ENCODE measurements at regions not wholly inside any gene's neighbourhood (a gene's known extent, or its start where the extent isn't known, plus 50 kb on each side); places are given as distances from the start of the nearest gene placed in this dataset.

DNA sequence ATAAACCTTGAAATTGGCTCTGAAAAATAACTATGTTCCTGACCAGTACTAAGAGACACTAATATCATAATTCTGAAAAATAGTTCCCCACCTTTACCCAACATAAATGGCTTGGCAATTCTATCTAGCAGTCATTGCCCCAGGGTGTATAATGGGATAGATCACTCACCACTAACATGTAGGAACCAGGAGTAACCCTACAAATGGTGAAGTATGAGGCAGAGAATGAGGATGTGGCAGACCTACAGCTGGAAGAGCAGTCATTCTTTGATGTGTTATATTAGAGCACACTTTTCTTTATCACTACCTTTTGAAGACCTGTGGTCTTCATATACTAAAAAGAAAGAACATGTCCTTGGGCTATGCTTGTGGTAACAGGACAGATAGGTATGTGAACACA, 136.5 kb upstream of the SYNDIG1 start:
- DNase-seq: no peak

DNA sequence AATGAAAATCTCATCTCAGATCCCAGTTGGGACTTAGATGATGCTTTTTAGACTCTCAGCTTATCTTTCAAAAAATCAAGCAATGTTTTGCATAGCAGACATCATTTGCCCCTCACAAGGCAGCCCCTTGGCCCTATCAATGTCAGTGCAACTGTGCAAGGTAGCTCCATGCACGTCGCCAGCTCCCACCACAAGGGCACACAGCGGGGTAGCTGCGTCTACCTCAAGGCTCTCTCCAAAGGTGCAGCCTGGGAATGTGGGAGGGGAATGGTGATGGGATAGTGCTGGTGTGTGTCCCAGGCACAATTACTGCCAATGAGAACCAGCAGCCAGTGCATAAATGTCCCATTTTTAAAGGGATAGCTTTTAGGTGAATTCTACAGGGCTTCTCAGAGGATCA, 137.5 kb upstream of the SYNDIG1 start:
- no peak for DNase-seq

DNA sequence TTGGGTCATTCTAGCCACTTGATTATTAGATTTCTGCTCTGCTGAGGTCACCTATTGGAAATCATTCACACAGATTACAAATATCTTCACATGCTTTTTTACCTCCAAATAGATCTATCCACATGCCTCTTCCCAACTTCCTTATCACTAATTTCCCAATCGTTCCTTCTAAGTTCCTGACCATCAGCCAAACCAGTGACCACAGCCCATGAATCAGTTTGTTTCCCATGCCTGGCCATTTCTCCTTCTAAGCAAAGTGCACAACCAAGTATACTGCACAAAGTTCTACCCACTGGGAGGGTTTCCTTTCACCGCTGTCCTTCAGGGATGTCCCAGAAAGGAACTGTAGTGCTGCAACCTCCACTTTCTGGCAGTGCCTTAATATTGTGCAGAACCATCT, 140.5 kb upstream of the SYNDIG1 start:
- DNase-seq: no peak

DNA sequence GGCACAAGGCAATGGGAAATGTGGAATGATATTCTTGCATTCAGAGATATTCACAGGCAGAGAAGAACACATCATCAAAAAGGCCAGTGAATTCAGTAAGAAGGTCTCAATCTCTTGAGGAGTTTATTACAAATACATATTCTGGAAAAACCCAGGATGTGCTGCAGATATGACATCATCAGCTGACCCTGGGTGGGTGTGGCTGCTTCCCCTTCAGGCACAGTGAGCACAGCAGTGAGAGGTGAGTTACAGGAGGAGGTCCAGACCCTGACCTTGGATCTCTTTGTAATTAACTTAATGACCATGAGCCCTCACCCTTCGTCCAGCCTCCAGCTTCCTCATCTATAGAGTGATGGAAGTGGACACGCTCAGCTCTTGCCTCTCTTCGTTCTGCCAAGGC, 147.5 kb upstream of the SYNDIG1 start:
- DNase-seq: no peak

DNA sequence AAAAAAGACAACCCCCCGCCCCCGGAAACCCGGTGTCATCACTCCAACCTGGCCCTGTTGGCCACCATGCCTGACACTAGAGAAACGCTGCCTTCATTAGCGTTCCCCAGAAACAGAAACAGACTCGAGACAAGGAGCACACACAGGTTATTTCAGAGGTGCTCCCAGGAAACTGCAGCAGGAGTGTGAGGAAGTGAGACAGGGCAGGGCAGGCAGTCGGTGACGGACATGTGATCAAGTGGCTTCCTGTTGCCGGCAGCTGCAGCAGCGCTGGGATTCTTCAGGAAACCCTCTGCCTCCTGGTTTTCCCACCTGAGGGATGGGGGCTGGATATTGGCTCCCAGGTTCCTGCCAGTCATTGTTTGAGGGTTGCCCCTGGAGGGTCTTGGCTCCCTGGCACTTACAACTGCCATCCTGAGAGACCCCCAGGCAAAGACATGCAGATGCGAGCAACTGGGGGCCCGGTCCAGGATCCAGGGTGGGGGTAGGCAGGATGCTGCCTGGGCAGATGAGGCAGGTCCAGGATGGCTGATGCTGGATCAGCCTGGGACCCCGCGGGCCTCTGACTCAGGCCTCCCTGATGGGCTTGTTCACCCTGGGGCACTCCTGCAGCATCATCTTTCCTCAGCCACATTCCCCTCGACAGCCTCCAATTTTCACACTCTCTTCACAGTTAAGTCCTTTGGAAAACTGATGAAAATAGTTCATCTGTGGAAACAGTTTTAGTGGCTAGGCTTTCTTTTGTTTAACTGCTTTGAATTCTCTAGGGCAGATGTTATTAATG, 150.7 kb upstream of the SYNDIG1 start:
- no peak for DNase-seq

DNA sequence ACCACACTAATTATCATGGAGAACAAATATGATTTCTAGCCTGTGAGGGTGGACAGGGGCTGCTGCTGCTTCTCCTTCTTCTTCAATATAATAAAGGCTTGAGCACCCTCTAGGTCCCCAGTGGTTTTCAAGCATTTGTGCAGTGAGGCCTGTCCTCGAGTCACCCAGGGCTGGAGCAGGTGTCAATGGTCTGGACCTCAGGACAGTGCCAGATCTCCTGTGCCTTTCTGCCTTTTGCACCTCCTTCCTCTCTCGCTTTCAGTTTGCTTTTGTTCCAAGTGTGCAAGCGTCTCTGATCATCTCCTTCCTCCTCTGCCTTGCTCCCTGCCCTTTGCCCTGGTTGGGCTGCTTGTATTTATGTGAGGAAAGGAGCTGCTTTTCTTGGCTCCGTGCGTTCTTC, 152.2 kb upstream of the SYNDIG1 start:
- no peak for DNase-seq

DNA sequence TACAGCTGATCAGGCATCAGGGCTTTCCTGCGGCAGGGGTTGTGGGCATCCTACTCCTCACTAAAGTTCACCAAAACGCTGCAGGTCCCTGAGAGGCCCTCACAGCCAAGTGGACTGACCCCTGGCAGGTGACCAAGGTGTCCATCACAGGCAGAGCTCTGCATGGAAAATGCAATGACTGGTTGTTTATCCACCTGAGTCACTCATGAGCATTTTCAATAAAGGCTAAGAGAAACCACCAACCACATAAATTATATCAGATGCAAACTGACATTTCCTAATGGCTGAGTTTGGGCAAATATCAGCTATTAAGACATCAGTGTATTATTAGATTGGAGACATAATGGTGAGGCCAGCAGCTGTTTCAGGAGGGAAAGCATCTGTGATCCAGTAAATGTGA, 152.7 kb upstream of the SYNDIG1 start:
- DNase-seq: no peak

DNA sequence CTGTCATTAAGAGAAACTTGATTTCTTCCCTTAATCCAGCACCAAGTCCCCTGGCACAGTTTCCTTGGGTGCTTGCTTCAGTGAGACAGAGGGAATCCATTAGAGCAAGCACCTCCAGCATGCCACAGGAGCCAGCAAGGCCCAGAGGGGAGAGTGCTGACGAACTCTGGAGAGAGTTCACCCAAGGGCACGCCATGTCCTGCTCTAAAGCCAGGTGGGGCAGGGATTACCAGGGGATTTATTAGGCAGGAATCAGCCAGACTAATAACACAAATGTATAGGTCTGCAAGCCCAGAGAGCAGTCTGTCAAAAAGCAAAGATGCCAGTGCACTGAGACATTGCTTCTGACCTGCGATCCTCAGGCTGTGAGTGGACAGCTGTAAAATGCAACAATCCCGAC, 155.4 kb upstream of the SYNDIG1 start:
- no peak for DNase-seq

DNA sequence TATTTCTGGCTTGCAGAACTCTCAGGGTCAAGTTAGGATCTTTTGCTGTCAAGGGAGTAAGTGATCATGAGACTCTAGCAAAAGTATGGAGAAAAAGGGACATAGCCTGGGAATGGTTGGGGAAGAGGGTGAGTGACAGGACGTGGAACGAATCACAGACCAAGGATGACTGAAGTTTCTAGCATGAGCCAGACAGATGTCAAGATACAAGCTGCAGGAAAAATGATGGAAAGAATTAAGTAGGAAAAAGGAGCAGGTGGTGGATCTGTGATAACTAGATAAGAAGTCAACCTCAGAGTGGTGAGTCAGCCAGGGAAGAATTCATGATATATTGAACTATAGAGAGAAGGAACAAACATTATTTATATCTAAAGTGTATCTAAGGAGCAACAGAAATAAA, 159.8 kb upstream of the SYNDIG1 start:
- no peak for DNase-seq

DNA sequence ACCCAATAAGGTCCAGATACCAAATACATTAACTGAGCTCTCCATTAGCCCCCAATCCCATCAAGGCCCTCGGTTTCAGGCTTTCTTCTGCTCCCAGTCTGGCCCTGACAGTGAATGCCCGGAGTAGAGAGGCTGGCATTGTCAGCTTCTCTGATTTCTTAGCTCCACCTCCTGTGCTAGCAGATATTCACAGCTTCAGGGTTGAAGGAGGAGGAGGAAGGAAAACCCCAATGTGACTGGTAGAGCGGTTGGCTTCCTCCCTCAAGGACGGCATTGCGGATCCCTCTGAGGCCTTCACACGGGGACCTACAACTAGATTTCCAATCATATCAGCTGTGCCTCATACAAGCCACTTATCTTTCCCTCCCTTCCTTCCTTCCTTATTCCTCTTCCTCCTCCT, 164.1 kb upstream of the SYNDIG1 start:
- DNase-seq: no peak

DNA sequence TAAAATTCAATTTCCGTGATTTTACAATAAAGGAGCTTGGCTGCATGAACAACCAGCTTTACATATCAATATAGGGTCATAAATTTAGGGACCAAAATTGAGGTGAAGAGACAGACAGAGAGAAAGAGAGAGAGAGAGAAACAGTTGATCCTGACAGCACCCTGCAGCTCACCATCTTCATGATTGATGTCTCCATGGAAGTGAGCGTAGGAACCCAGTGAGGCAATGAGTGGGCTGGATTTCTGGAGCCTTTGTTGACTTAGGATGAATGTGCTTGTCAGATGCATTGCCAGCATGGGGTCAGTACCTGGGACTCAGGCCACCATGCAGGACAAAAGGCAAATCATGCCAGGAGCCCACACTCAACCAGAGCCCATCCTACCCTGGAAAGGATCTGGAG, 165.1 kb upstream of the SYNDIG1 start:
- DNase-seq: no peak

DNA sequence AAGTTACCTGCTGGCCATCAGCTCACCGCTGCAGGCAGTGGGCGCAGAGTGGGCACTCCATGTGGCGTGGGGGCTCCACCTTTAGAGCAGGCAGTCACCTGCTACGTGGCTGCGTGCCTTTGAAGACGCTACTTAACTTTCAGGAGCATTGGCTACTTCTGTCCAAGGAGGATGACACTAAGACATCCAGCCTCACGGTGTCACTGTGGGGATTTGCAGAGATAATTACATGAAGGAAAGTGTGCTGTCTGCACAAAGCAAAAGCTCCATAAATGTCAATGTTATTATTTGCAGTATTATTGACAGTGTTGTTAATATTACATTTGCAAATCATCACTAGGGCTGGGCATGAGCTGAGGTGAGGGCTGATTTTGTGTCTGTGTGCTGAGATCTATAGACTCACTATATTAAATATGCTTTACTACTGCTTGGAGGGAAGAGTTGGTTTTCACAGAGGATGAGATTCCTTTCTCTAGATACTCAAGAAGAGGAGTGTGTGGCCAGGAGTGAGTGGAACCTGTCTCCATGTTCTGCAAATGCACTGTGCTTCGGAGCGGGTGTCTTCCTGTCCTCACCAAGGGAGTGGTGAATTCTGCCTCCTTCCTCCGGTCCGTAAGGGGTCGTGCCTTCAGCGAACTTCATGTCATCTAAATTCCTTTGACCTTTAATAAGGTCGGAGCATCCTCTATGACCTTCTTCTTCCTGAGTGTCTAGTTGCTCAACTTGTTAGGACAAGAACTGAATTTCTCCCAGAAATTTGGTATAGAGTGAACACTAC, 165.8 kb upstream of the SYNDIG1 start:
- no peak for DNase-seq

DNA sequence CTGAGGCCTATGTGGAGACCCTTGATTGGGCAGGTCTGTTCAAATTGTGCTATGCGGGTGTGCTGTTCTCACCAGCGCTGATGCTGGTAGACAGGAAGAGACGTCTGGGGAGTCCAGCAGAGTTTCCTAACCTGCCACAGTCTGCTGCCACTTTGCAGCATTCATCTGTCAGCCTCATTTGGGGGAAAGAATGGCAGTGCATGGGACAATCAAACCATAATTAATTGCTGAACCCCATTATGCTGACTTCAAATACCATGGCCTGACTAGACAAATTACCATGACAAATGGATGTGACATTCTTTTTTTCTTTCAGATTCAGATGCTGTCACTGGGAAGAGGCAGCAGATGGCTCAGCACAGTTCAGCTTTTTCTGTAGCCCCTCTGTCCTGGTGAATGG, 171.4 kb upstream of the SYNDIG1 start:
- no peak for DNase-seq

DNA sequence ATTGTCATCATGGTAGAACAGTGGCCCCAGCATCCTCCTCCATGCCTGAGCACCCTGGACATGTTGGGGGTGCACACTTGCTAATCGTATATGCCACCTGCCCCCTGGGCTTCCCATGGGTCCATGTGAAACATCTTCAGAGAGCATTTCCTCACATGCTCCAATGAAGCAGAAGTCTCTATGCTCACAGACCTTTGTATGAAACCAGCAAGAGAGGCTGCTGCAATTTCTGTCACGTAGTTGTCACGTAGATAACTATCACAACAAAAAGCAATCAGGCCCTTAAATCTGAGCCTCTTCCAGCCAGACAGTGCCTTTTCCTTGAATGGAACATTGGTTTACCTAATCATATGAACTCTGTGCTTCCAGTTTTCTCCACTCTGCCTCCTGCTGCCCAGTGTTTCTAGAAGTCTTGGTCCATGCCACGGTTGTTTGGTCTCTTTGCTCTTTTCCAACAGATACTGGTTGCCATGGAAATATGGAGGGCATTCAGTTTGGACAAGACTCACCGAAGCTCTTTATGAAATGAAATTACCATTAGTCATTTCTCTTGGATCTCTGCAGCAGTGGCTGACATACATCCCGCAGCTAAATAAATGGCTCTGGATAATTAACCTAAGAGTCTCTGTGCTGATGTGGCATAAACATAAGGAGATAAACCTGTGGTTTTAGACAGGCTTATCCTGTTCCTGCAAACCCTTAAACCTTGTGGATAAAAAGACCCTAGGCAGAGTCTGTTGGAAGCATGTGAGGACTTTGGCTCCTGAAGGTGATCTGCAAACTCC, 172.8 kb upstream of the SYNDIG1 start:
- peak; percentile 2 for DNase-seq

DNA sequence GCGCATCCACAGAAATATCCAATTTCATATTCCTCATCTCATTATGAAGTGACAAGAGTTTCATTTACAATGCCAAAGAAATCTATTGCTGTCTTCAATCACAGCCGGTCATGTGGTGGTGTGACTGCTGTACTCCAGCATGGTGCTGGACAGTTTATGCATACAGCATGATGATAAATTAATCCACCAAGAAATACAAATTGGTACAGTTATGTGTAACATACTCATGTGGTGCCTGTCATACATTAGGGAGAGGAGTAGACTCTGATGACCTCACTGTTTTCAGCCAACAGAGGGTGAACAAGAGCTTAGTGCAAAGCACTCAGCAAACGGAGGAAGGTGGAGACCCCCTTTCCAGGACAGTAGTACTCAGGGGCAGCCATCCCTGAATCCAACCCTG, 178.4 kb upstream of the SYNDIG1 start:
- no peak for DNase-seq

DNA sequence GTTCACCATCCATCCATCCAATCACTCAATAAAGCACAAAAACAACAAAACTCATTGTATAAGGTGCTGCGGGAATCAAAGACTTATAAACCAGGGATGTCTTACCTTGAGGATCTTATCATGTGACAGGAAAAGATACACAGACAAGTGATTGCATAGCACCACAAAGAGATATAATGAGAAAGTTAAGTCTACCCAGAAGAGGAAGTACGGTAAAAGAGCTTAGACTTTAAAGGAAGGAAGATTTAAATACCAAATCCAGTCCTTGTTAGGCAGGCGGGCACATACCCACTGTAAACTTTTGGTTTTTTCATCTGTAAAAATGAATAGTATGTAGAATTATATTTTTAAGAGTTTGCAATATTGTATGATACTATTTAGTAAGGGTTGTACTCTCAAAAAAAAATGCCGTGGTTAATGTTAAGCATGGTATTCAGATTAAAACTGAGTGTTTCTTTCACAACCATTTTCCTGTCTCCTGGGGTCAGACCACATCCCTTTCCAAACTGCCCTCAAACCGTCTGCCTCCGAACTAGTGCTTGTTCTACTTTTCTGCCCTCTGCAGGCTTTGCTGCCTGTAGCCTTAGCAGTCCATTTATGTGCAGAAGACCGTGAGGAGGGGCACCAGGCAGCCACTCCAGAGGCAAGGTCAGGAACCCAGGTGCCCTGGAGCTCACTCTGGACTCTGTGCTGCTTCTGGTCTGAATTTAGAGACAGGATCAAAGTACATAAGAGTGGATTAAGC, 179.5 kb upstream of the SYNDIG1 start:
- DNase-seq: no peak

DNA sequence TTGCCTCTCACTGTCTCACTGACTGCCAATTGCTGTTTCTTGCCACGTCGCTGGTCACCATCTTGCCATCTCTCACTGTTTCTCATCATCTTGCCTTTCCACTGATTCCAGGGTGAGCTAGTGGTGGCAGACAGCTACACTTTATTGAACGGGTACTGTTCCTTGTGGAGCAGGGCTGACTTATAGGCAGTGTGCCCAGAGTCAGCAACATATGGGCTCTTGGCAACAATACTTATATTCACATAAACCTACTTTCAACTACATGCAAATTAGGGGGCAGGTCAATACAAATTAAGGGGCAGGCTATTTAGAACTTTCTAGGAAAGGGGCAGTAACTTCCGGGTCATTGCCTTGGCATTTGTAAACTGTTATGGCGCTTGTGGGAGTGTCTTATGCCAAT, 186.2 kb upstream of the SYNDIG1 start:
- no peak for DNase-seq

DNA sequence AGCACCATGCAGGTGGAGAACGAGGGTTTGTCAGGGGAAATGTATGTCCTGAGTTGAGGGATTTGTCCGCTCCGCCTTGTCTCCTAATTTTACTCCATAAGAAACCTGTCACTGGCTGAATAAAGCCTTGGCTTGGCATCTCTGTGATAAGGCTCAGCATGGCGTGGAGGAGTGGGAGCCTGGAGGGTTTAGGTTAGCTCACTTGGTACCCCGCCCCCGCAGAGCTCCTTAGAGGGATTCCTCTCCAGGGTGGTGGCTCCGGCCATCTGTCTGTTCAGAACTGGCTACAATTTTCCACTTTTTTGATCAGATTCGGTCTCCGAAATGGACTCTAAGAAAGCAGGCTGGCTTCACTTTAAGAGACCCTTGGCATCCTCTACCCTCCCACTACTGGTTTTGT, 192.2 kb upstream of the SYNDIG1 start:
- no peak for DNase-seq

DNA sequence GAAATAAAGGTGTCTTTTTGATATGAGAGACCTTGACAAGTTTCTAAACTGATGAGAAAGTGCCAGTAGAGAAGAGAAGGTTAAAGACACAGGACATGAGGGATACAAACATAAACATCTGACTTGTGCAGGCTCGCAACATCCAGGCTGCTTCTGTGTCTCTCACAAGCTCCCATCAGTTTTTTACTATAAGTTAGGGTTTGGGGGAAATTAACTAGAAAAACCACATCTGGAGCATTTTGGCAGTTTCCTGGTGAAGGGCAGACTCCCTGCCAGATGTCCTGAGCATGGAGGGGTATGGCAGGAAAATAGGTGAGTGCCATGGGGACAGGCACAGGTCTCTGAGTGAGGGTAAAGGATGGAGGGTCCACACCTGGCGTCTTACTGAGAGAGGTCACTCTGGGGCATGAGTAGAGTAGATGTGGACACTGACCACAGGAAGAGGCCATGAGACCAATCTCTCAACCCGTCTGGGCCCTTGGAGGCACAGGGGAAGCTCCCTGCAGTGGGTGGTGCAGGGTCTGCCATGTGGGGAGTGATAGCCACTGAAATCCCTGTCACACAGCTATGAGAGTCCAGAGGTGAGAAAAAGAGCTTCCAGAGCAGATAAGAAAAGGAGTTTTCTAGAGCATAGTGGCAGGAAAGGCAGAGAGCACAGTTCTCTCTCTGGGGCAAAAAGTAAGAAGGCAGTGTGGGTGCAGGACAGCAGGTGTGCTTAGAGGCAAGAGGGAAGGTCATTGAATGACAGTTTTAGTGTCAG, 193.3 kb upstream of the SYNDIG1 start:
- no peak for DNase-seq

DNA sequence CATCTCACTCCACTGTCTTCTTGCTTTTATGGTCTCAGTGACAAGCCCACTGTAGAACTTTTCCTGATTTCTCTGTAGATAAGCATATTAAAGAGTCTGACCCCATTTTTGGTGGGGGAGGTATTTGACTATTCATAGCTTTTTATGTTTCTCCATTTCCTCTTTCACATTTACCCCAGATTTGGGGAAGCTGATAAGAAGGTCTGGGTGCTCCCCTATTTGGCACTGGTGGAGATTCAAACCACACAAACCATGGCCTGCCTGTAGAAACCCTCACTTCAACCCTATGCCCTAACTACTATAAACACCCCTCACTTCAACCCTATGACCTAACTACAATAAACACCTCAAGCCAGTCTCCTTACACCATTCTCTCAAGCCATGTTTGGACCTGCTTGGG, 196.2 kb upstream of the SYNDIG1 start:
- no peak for DNase-seq

DNA sequence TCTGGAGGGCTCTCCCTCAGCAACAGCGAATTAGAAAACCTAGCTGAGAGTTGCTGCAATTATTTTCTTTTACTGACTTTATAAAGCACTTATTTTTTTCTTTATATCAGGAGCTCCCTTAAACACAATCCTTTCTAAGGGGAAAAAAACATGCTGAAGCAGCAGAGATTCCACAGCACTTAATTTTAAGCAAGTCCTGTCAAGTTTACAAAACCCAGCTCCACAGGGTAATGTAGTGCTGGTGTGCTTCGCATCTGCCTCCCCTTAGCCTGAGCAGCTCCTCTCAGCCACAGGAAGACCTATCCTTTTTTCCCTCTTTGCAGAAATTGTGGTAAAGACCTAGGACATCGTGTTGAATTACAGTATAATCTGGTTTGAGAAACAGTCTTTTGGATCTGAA, 208.1 kb upstream of the SYNDIG1 start:
- DNase-seq: no peak

DNA sequence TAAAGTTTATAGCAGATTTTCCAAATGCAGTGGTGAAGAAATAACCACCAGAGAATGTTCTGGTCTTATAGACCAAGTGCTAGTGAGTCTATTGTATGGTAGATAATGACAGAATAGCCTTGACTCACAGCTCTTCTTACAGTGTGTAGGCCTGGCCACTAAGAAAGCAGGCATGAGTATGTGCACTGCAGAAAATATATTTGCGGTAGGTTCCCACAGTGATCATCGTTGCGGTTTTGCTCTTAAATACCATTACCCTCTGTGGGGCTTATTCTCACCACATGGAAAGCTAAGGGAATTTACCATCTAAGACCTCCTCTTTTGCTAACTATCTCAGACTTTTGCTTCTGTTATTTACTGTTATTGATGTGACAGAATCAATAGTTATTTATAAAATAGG, 212.3 kb upstream of the SYNDIG1 start:
- DNase-seq: no peak
